ENCODE measurements at regions not wholly inside any gene's neighbourhood (a gene's known extent, or its start where the extent isn't known, plus 50 kb on each side); places are given as distances from the start of the nearest gene placed in this dataset.

GRCh38 chr9:81381694-81382093, 307.7 kb downstream of the TLE1 start:
- TF ChIP-seq CTCF (IDR thresholded peaks at IDR 0.05) = no peak
- TF ChIP-seq POLR2AphosphoS5 (IDR thresholded peaks at IDR 0.05) = no peak
- TF ChIP-seq POLR2A (IDR thresholded peaks at IDR 0.05) = no peak
- intact Hi-C loops (cut with DNase I; ENCODE audit: low total_unique reads) = no loop called here
- Histone ChIP-seq H3K9me3 (no peaks in the 10 kb centered on the region), H3K27ac (no peak overlapping the region), H3K4me1 (no peaks in the 10 kb centered on the region), H3K4me3 (no peak overlapping the region), H3K36me3 (no peaks in the 10 kb centered on the region), H3K27me3 (no peaks in the 10 kb centered on the region)
- in situ Hi-C loops (cut with MboI; ENCODE audit: low pct_ligation_motif_present in 1 of 4, low pct_unique_long_range_greater_than_20kb in 1 of 4, low sequenced_read_pairs in 3 of 4) = loop anchor here in 1 of 4 donors (25.0 kb wide), 1 partner anchor 231 kb away; no protein-coding TSS in a partner anchor
- WGBS, 2 donors (ENCODE audit: low coverage in 1 of 2) = 73 to 81% methylated on average over 3 of the region's 3 CpGs
- DNase-seq = no peak

- Histone ChIP-seq H3K27me3 (no peaks in the 10 kb centered on the region), H3K4me1 (no peaks in the 10 kb centered on the region), H3K9me3 (no peaks in the 10 kb centered on the region), H3K27ac (no peak overlapping the region), H3K36me3 (no peaks in the 10 kb centered on the region), H3K4me3 (no peak overlapping the region)
- DNase-seq = no peak
- TF ChIP-seq POLR2AphosphoS5 (IDR thresholded peaks at IDR 0.05) (no peak), POLR2A (IDR thresholded peaks at IDR 0.05) (no peak), CTCF (IDR thresholded peaks at IDR 0.05) (no peak), EP300 (IDR thresholded peaks at IDR 0.05; ENCODE audit: low read depth) (no peak)
- in situ Hi-C loops (cut with MboI; ENCODE audit: low pct_ligation_motif_present in 1 of 4, low pct_unique_long_range_greater_than_20kb in 1 of 4, low sequenced_read_pairs in 3 of 4) = loop anchor here in 1 of 4 donors (25.0 kb wide), 1 partner anchor 232 kb away; no protein-coding TSS in a partner anchor
- WGBS, 2 donors (ENCODE audit: low coverage in 1 of 2) = 78 to 82% methylated on average over 7 to 9 of the region's 9 CpGs
- intact Hi-C loops (cut with DNase I; ENCODE audit: low total_unique reads) = no loop called here
Measured at GRCh38 chr9:81380504-81381359, 308.6 kb downstream of the TLE1 start.

- Histone ChIP-seq H3K9me3 (no peaks in the 10 kb centered on the region), H3K4me1 (no peaks in the 10 kb centered on the region), H3K36me3 (no peaks in the 10 kb centered on the region), H3K4me3 (no peak overlapping the region), H3K27me3 (no peaks in the 10 kb centered on the region), H3K27ac (no peak overlapping the region)
- TF ChIP-seq EP300 (IDR thresholded peaks at IDR 0.05; ENCODE audit: low read depth) (no peak), CTCF (IDR thresholded peaks at IDR 0.05) (no peak), POLR2A (IDR thresholded peaks at IDR 0.05) (no peak), POLR2AphosphoS5 (IDR thresholded peaks at IDR 0.05) (no peak)
- in situ Hi-C loops (cut with MboI; ENCODE audit: low pct_ligation_motif_present in 1 of 4, low pct_unique_long_range_greater_than_20kb in 1 of 4, low sequenced_read_pairs in 3 of 4) = loop anchor here in 1 of 4 donors (25.0 kb wide), 1 partner anchor 233 kb away; no protein-coding TSS in a partner anchor
- WGBS, 2 donors (ENCODE audit: low coverage in 1 of 2) = 40 to 75% methylated on average over 1 of the region's 1 CpG
- intact Hi-C loops (cut with DNase I; ENCODE audit: low total_unique reads) = no loop called here
- DNase-seq = no peak
Measured at GRCh38 chr9:81379655-81380054, 309.7 kb downstream of the TLE1 start.

- DNase-seq = no peak
- Histone ChIP-seq H3K27ac (no peak overlapping the region), H3K4me1 (no peaks in the 10 kb centered on the region), H3K9me3 (no peaks in the 10 kb centered on the region), H3K27me3 (no peaks in the 10 kb centered on the region), H3K4me3 (no peak overlapping the region), H3K36me3 (no peaks in the 10 kb centered on the region)
- intact Hi-C loops (cut with DNase I; ENCODE audit: low total_unique reads) = no loop called here
- TF ChIP-seq POLR2A (IDR thresholded peaks at IDR 0.05) = no peak
- TF ChIP-seq CTCF (IDR thresholded peaks at IDR 0.05) = no peak
- TF ChIP-seq POLR2AphosphoS5 (IDR thresholded peaks at IDR 0.05) = no peak
- TF ChIP-seq EP300 (IDR thresholded peaks at IDR 0.05; ENCODE audit: low read depth) = no peak
- in situ Hi-C loops (cut with MboI; ENCODE audit: low pct_ligation_motif_present in 1 of 4, low pct_unique_long_range_greater_than_20kb in 1 of 4, low sequenced_read_pairs in 3 of 4) = loop anchor here in 1 of 4 donors (25.0 kb wide), 1 partner anchor 234 kb away; no protein-coding TSS in a partner anchor
- WGBS, 2 donors (ENCODE audit: low coverage in 1 of 2) = 55% methylated on average over 1 of the region's 1 CpG; no CpG with 5 or more reads in 1 of the 2 donors
Measured at GRCh38 chr9:81377921-81378320, 311.4 kb downstream of the TLE1 start.

Data from transverse colon (tissue), 4 donors.